HG03175 (cell line): ENCODE measurements at regions not wholly inside any gene's neighbourhood (a gene's known extent, or its start where the extent isn't known, plus 50 kb on each side); places are given as distances from the start of the nearest gene placed in this dataset.
"Not testable (repeated sequence)": the region's sequence is repeated elsewhere in the genome, so short reads cannot be mapped to it uniquely, and the experiment has no call there.

Experiments
- ATAC-seq: cut with Tn5 transposase; IDR thresholded peaks from one replicate; pipeline ENCODE4 v1.9.1; 2021; ENCODE audit warnings: mild to moderate bottlenecking, moderate library complexity; ENCODE audit not compliant: unreplicated experiment

DNA sequence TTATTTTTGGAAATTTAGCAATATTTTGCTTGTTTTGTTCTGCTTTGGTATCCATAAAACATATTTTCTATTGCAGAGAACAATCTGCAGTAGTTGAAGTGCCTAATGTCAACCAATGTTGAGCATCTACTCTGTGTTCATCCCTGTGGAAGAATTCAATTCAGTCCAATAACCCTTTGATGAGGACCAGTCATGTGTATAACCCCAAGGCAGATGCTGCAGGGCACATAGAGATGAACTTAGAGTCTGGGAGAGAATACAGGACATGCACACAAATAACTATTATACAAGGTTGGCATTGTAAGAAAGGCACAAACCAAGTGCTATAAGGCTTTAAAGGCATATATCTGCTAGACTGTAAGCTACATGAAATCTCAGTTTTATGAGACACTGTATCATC is 304.7 kb downstream of the LRIG3 start:
- no peak for ATAC-seq

GRCh38 chr12:58616618-58617017 is 303.7 kb downstream of the LRIG3 start:
- ATAC-seq: no peak

GRCh38 chr12:58621126-58621525 is 299.2 kb downstream of the LRIG3 start:
- ATAC-seq: no peak

DNA sequence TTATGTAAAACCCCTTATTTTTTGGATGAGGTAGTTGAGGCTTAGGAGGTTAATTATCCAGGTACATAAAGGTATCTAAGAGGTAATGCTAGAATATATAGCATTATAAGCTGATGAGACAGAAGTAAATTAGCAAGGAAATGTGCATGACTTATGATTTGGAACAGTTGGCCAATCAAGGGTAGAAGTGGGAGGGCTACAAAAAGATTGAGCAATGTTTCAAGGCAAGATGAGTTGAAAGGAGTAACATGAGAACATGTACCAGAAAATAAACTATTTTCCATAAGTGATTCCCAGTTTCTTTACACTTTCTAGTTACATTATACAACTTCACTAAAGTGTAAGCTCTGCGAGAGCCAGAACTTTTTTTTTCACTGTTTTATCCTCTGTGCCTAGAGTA is 290.9 kb downstream of the LRIG3 start:
- ATAC-seq: no peak

- no peak for ATAC-seq
Measured at GRCh38 chr12:58633479-58633878, 286.8 kb downstream of the LRIG3 start.

GRCh38 chr12:58639318-58639934 is 280.9 kb downstream of the LRIG3 start:
- no peak for ATAC-seq

- ATAC-seq: no peak
Measured at GRCh38 chr12:58640314-58640713, 280.0 kb downstream of the LRIG3 start.

DNA sequence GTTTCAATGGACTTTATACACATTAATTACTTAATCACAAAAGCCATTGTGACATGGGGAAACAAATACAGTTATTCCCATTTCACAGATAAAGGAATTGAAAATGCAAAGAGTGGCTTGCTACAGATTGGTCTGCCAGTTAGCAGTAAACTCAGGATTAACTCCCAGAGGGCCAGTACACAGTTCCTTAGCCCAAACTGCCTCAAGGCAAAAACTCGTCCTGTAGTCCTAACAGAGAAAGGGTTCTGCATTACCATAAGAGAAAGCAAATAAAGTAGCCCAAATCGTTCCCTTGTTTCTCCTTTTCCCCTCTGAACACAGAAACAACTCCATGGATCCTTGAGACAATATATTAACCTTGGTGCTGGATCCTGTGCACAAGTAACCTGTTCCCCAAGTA is 274.4 kb downstream of the LRIG3 start:
- ATAC-seq: no peak

DNA sequence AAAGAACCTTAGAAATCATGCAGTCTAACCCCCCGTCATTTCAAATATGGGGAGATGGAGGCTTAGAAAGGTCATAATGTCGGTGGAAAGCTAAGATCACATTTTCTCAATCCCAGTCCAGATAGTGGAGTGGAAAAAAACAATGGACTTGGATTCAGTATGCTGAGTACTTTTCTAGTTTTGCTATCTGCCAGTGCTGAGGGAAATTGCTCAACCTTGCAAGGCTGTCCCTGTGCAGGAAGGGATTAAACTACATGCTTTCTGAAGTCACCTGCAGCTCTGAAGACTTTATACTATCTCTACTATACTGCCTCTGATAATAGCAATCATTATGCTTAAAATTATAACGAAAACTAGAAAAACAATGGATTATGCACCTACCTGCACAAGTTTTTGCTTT is 272.8 kb downstream of the LRIG3 start:
- no peak for ATAC-seq

DNA sequence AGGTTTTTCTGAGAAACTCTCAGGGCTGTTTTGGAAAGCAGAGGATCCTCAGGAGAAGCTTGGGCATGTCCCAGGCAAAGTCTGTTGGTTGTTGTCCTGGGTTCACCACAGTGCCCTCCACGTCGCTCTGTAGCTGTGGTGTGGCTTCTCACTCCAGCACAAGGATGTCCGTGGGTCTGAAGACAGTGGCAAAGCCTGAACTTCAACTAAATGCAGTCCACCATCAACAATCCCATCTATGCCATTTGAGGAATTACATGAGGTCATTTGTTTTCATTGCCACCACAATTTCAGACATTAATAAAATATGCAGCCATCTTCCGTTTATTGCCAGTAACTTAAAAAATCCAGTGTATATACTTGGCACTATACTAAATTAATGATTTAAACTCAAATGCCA is 272.1 kb downstream of the LRIG3 start:
- ATAC-seq: no peak

- no peak for ATAC-seq
Measured at GRCh38 chr12:58651850-58652249, 268.5 kb downstream of the LRIG3 start.

DNA sequence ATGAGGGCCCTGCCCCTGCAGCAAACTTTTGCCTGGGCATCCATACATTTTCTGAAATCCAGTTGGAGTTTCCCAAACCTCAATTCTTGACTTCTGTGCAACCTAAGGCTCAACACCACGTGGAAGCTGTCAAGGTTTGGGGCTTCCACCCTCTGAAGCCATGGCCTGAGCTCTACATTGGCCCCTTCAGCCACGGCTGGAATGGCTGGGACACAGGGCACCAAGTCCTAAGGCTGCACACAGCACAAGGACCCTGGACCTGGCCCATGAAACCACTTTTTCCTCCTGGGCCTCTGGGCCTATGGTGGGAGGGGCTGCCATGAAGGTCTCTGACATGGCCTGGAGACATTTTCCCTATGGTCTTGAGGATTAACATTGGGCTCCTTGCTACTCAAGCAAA is 266.3 kb downstream of the LRIG3 start:
- no peak for ATAC-seq

DNA sequence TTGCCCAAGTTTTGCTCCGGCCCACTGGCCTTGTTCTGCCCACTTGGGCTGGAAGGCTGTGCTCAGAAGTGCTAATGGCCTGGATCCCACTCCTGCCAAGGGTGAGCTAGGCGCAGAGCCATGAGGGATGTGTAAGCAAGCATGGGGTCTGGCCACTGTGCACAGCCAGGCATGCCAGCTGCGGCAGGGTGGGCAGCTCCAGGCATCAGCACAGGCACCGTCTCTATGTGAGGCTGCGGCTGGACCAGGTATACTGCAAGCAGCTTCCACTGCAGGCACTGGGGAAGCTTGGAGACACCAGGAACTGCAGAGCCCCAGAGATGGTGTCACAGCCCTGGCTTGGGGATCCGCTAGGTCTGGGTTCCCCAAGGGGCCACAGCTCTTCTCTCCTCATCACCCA is 264.9 kb downstream of the LRIG3 start:
- no peak for ATAC-seq

- ATAC-seq: no peak
Measured at GRCh38 chr12:58656254-58657009, 263.9 kb downstream of the LRIG3 start.

DNA sequence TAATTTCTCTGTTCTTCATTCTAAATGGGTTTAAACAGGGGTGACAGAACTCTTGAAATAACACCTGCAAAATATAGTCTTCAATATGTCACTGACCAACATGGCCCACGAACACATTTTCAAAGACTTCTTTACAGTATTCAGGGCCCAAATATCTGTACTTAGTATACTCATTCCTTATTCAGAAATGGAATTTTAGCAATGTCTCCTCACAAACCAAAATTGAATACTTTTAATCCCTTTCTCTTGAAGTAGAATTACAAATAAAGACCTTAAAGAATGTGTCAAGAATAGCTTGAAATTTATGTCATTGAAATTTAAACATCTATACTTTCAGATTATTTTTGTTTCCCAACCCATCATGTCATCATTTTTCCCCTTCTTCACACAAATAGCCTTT is 263.1 kb downstream of the LRIG3 start:
- no peak for ATAC-seq

GRCh38 chr12:58665375-58665774 is 254.9 kb downstream of the LRIG3 start:
- no peak for ATAC-seq

DNA sequence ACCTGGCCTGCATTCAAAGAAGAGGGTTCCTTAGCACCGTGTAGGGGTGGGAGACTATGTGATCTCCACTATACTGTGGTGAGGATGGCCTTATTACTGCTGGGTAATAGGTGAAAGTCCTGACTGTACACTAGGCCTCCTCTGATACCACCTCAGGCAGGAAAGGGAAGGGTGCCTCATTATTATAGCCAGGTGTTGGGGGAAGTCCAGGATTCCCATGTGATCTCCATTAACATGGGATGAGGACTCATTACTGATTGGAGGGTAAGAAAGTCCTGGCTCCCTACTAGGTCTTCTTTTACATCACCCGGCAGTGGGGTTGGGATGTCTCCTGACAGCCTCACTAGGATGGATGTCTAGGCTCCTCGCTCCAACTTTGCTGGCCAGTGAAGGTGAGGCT is 252.1 kb downstream of the LRIG3 start:
- no peak for ATAC-seq

- no peak for ATAC-seq
Measured at GRCh38 chr12:58668871-58669270, 251.4 kb downstream of the LRIG3 start.

DNA sequence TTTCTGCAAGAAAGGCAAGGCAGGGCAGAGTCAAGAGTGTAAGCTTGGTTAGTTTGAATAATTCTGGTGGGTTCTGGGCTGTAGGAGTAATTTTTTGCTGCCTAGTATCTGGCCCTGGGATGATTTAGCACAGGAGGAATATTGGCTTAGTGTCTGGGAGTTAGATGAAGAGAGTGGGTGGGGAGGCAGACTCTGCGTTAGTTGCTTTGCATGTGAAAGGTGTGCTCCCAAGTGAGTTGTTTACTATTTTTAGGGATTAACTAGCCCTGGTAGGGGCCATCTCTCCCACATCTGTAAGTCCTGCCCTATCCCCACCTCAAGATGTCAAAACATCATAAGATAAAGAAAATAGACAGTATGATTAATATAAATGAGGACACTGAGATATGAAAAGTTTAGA is 249.7 kb downstream of the LRIG3 start:
- no peak for ATAC-seq

DNA sequence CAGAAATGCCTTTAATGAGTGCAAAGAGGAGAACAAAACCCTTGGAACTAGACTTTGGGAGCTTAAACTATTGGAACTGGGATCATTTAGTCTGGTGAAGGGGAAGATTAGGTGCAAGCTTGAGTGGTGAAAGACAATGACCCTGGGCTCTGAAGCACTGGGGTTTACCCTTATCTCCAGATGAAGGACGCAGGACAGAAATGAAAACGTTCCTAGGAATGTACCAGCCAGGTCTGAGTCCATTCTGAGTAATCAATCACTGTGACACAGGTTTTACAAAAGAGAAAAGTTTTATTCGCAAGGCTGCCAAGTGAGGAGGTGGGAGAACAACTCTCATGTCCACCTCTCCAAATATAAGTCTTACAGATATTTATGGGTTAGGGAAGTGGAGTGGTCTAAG is 249.1 kb downstream of the LRIG3 start:
- ATAC-seq: no peak

DNA sequence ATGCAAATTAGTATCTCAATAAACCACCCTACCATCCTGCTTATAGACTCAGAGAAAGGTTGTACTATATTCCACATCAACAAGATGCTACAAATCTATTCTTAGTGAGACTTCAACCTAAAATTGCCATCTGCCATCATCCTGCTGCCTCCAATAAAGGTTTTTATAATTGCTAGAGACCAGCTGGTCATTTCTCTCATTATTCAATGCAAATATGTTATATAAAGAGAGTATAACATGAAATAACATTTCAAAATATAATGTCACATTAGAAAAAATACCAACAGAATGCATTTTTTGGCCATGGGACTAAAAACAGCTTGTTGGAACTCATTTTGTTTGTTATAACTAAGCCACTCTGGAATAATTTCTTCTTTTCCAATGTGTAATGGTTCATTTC is 247.3 kb downstream of the LRIG3 start:
- ATAC-seq: no peak

GRCh38 chr12:58677833-58678232 is 242.5 kb downstream of the LRIG3 start:
- ATAC-seq: not testable (repeated sequence)

DNA sequence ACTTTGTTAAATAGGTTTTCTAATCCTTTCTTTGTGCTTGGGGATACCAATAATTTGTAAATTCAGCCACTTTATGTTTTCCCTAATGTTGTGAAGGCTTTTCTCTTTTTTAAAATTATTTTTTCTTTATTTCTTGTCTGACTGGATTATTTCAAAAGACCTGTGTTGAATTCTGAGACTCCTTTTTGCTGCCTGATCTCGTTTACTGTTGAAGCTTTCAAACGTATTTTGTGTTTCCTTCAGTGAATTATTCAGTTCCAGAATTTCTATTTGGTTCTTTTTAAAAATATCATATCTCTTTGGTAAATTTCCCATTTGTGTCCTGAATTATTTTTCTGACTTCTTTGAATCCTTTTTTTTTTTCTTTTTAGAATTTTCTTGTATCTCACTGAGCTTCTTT is 241.6 kb downstream of the LRIG3 start:
- ATAC-seq: no peak
